ENCODE measurements at regions not wholly inside any gene's neighbourhood (a gene's known extent, or its start where the extent isn't known, plus 50 kb on each side); places are given as distances from the start of the nearest gene placed in this dataset.

DNA sequence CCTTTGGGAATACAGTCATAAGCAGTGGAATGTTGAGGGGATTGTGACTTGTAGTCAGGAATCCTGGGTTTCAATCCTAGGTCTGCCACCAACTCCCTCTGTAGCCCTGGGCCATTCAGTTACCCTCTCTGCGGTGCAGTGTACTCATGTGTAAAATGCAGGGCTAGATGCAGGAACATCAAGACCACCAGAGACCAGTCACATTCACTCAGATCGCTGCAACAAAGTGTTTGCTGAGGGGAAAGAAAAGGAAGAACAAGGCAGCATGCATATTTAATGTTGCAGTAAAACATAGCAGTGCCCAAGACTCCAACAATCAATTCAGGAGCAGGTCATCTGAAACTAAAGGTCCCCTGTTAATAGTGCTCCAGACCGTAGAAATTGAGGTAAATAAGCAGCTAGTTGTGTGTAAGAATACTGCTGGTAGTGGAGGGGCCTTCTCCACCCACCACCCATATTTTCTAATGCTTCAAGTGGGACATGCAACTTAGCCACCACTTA, 410.7 kb downstream of the OMA1 start:
- Histone ChIP-seq H3K9me3 (no peaks in the 10 kb centered on the region), H3K27ac (no peak overlapping the region), H3K36me3 (no peaks in the 10 kb centered on the region), H3K27me3 (no peaks in the 10 kb centered on the region), H3K4me3 (no peak overlapping the region), H3K4me1 (no peaks in the 10 kb centered on the region)
- no peak for DNase-seq (ENCODE audit: low spot score)
- TF ChIP-seq, protein P1, sequence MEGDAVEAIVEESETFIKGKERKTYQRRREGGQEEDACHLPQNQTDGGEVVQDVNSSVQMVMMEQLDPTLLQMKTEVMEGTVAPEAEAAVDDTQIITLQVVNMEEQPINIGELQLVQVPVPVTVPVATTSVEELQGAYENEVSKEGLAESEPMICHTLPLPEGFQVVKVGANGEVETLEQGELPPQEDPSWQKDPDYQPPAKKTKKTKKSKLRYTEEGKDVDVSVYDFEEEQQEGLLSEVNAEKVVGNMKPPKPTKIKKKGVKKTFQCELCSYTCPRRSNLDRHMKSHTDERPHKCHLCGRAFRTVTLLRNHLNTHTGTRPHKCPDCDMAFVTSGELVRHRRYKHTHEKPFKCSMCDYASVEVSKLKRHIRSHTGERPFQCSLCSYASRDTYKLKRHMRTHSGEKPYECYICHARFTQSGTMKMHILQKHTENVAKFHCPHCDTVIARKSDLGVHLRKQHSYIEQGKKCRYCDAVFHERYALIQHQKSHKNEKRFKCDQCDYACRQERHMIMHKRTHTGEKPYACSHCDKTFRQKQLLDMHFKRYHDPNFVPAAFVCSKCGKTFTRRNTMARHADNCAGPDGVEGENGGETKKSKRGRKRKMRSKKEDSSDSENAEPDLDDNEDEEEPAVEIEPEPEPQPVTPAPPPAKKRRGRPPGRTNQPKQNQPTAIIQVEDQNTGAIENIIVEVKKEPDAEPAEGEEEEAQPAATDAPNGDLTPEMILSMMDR (IDR thresholded peaks at IDR 0.05): no peak

GRCh38 chr1:58133562-58133961, 413.0 kb downstream of the OMA1 start:
- DNase-seq (ENCODE audit: low spot score): no peak
- Histone ChIP-seq H3K4me1 (no peaks in the 10 kb centered on the region), H3K27ac (no peak overlapping the region), H3K9me3 (no peaks in the 10 kb centered on the region), H3K4me3 (no peak overlapping the region), H3K36me3 (no peaks in the 10 kb centered on the region), H3K27me3 (no peaks in the 10 kb centered on the region)
- TF ChIP-seq, protein P1 (IDR thresholded peaks at IDR 0.05): no peak

DNA sequence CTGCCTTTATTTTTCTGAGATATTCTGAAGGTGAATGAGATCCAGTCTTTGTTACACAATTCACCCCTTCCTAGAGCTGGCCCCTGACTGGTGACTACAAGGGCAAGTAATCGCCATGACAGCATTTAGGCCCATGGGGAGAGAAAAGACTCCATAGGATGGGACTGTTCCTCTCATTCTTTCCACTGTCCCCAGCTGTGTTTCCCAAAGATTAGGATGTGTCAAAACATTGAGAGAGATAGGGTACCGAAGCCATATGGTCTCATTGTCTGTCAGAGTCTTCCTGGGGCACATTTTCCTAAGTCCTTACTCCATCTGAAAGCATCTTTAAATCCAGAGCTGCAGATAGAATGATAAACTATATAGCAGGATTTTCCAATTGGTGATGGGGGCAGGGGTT, 423.5 kb downstream of the OMA1 start:
- DNase-seq (ENCODE audit: low spot score): no peak
- H3K4me3 ChIP-seq: no peak overlapping the region
- no peaks in the 10 kb centered on the region for H3K9me3 ChIP-seq
- H3K36me3 ChIP-seq: no peaks in the 10 kb centered on the region
- TF ChIP-seq, protein P1 (IDR thresholded peaks at IDR 0.05): no peak
- H3K27ac ChIP-seq: no peak overlapping the region
- no peaks in the 10 kb centered on the region for H3K27me3 ChIP-seq
- no peaks in the 10 kb centered on the region for H3K4me1 ChIP-seq

- no peak overlapping the region for H3K27ac ChIP-seq
- H3K4me1 ChIP-seq: no peaks in the 10 kb centered on the region
- no peaks in the 10 kb centered on the region for H3K9me3 ChIP-seq
- no peak overlapping the region for H3K4me3 ChIP-seq
- TF ChIP-seq, protein P1 (IDR thresholded peaks at IDR 0.05): no peak
- H3K36me3 ChIP-seq: no peaks in the 10 kb centered on the region
- no peak for DNase-seq (ENCODE audit: low spot score)
- H3K27me3 ChIP-seq: no peaks in the 10 kb centered on the region
These were observed 426.6 kb downstream of the OMA1 start for GRCh38 chr1:58119971-58120370.

GRCh38 chr1:58116284-58116683, 430.2 kb downstream of the OMA1 start:
- TF ChIP-seq, protein P1 (IDR thresholded peaks at IDR 0.05): no peak

DNA sequence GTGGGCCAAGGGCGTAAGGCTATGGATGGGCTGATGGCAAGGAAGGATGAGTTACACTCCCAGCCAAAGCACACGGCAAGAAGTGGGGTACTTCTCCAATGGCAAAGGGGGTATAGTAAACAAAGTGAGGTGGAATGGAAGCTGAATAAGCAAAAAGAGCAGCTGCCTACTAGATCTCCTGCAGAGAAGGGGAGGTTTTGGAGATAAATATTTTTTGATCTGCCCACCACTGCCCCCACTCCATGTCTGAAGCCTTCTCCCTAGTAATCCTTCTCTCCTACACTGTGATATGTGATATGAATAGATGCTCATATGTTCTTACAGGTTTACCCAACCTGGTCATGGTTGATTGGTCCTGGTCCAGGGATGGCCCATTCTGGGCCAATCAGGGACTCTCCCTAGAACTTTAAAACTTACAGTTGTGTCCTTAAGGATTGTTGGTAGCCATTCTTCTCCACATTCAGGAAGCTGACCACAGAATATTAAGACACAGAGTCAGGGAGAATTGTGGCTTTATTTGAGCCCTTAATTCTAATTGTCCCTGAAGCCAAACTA, 436.8 kb downstream of the OMA1 start:
- Histone ChIP-seq H3K27ac (no peak overlapping the region), H3K4me3 (no peak overlapping the region), H3K9me3 (no peaks in the 10 kb centered on the region), H3K4me1 (no peaks in the 10 kb centered on the region), H3K27me3 (no peaks in the 10 kb centered on the region), H3K36me3 (no peaks in the 10 kb centered on the region)
- DNase-seq (ENCODE audit: low spot score): no peak
- TF ChIP-seq, protein P1 (IDR thresholded peaks at IDR 0.05): no peak

More at GRCh38 chr1:58116284-58116683, 430.2 kb downstream of the OMA1 start:
- no peak for DNase-seq (ENCODE audit: low spot score)
- Histone ChIP-seq H3K9me3 (no peaks in the 10 kb centered on the region), H3K27me3 (no peaks in the 10 kb centered on the region), H3K36me3 (no peaks in the 10 kb centered on the region), H3K4me3 (no peak overlapping the region), H3K4me1 (no peaks in the 10 kb centered on the region), H3K27ac (no peak overlapping the region)

Measured in right atrium auricular region (tissue), 2 donors.